ENCODE measurements at regions not wholly inside any gene's neighbourhood (a gene's known extent, or its start where the extent isn't known, plus 50 kb on each side); places are given as distances from the start of the nearest gene placed in this dataset.
"Not testable (repeated sequence)": the region's sequence is repeated elsewhere in the genome, so short reads cannot be mapped to it uniquely, and the experiment has no call there.

GRCh38 chr2:190742431-190742830 is 93.5 kb downstream of the NAB1 start:
- no peak overlapping the region for H3K27ac ChIP-seq
- no peak for TF ChIP-seq CTCF (conservative IDR thresholded peaks at IDR 0.05)

GRCh38 chr2:190744041-190744440 is 95.2 kb downstream of the NAB1 start:
- TF ChIP-seq CTCF (conservative IDR thresholded peaks at IDR 0.05): no peak
- no peak overlapping the region for H3K27ac ChIP-seq

GRCh38 chr2:190746971-190747761 is 98.3 kb downstream of the NAB1 start:
- TF ChIP-seq CTCF (conservative IDR thresholded peaks at IDR 0.05): no peak
- H3K27ac ChIP-seq: no peak overlapping the region

GRCh38 chr2:190748966-190749365 is 100.1 kb downstream of the NAB1 start:
- TF ChIP-seq CTCF (conservative IDR thresholded peaks at IDR 0.05): no peak
- H3K27ac ChIP-seq: no peak overlapping the region

- no peak overlapping the region for H3K27ac ChIP-seq
- no peak for TF ChIP-seq CTCF (conservative IDR thresholded peaks at IDR 0.05)
Observed at GRCh38 chr2:190755772-190756415, 107.0 kb downstream of the NAB1 start.

GRCh38 chr2:190759749-190760213 is 110.9 kb downstream of the NAB1 start:
- no peak for TF ChIP-seq CTCF (conservative IDR thresholded peaks at IDR 0.05)
- H3K27ac ChIP-seq: no peak overlapping the region

- not testable (repeated sequence) for H3K27ac ChIP-seq
Observed at GRCh38 chr2:190760353-190761150, 111.7 kb downstream of the NAB1 start.

GRCh38 chr2:190761216-190761615 is 112.3 kb downstream of the NAB1 start:
- H3K27ac ChIP-seq: not testable (repeated sequence)
